ENCODE measurements at regions not wholly inside any gene's neighbourhood (a gene's known extent, or its start where the extent isn't known, plus 50 kb on each side); places are given as distances from the start of the nearest gene placed in this dataset.

- TF ChIP-seq CTBP1 (IDR thresholded peaks at IDR 0.05; ENCODE audit: borderline replicate concordance) (no peak), SP1 (IDR thresholded peaks at IDR 0.05) (no peak), BHLHE40 (IDR thresholded peaks at IDR 0.05; ENCODE audit: borderline replicate concordance) (no peak)
Observed at GRCh38 chr2:117737846-117738245, 76.6 kb upstream of the DDX18 start.

Data from HEK293T (cell line).